ENCODE measurements at regions not wholly inside any gene's neighbourhood (a gene's known extent, or its start where the extent isn't known, plus 50 kb on each side); places are given as distances from the start of the nearest gene placed in this dataset.

GRCh38 chr1:239493811-239494414 lies 107.5 kb downstream of the CHRM3 start:
- Mint-ChIP-seq H3K36me3 (ENCODE audit: low read depth) (peaks cover 12% of the 10 kb centered on the region; the same call in 2 of the 3 replicates), H3K4me3 (no peak overlapping the region)
- H3K4me1 ChIP-seq (ENCODE audit: insufficient read depth), result no peaks in the 10 kb centered on the region

GRCh38 chr1:239505094-239505493 lies 118.7 kb downstream of the CHRM3 start:
- H3K27ac ChIP-seq (ENCODE audit: low read depth), result no peak overlapping the region
- H3K9me2 ChIP-seq (ENCODE audit: insufficient read depth), result no peaks in the 10 kb centered on the region
- no peak overlapping the region for H2AFZ ChIP-seq
- no peak for ATAC-seq
- no peak overlapping the region for H3K4me2 ChIP-seq
- no peaks in the 10 kb centered on the region for H3K79me2 ChIP-seq (replicated peaks; ENCODE audit: insufficient read depth)
- H4K20me1 ChIP-seq (replicated peaks; ENCODE audit: insufficient read depth), result no peaks in the 10 kb centered on the region
- Mint-ChIP-seq H3K4me1 (peaks cover 7% of the 10 kb centered on the region), H3K9me3 (peaks cover 42% of the 10 kb centered on the region), H3K27ac (no peak overlapping the region), H3K27me3 (ENCODE audit: insufficient read depth, low read depth, poor library complexity) (no peaks in the 10 kb centered on the region), H3K36me3 (ENCODE audit: low read depth) (peaks cover 28% of the 10 kb centered on the region), H3K4me3 (no peak overlapping the region)
- no peaks in the 10 kb centered on the region for H3K27me3 ChIP-seq (ENCODE audit: insufficient read depth)
- TF ChIP-seq NANOG (IDR thresholded peaks at IDR 0.05; ENCODE audit: borderline replicate concordance), result no peak
- no peak for TF ChIP-seq REST (IDR thresholded peaks at IDR 0.05; ENCODE audit: unreplicated experiment)
- no peak for TF ChIP-seq ETS1 (IDR thresholded peaks at IDR 0.05)
- TF ChIP-seq ZNF462 (CRISPR knock-in tag; IDR thresholded peaks at IDR 0.05), result no peak
- TF ChIP-seq ZNF331 (CRISPR knock-in tag; IDR thresholded peaks at IDR 0.05; ENCODE audit: low read depth), result no peak
- TF ChIP-seq CREB1 (CRISPR knock-in tag; IDR thresholded peaks at IDR 0.05; ENCODE audit: low read depth), result no peak
- no peak for TF ChIP-seq STAT1 (IDR thresholded peaks at IDR 0.05; ENCODE audit: unreplicated experiment)
- TF ChIP-seq EZH2phosphoT487 (IDR thresholded peaks at IDR 0.05; ENCODE audit: unreplicated experiment), result no peak
- TF ChIP-seq POLR2AphosphoS5 (IDR thresholded peaks at IDR 0.05; ENCODE audit: low read depth), result no peak
- no peaks in the 10 kb centered on the region for H3K4me1 ChIP-seq (ENCODE audit: insufficient read depth)
- no peak for DNase-seq (ENCODE audit: low spot score)
- no peak overlapping the region for H3K4me3 ChIP-seq
- H3K36me3 ChIP-seq (ENCODE audit: insufficient read depth), result 0 out of 2 replicates have a peak, but pooled peaks cover 2% of the 10 kb centered on the region
- no peaks in the 10 kb centered on the region for H3F3A ChIP-seq (replicated peaks; ENCODE audit: low read depth)

More at GRCh38 chr1:239493811-239494414, 107.5 kb downstream of the CHRM3 start:
- Histone ChIP-seq H3K79me2 (replicated peaks; ENCODE audit: insufficient read depth) (no peaks in the 10 kb centered on the region), H2AFZ (no peak overlapping the region), H4K20me1 (replicated peaks; ENCODE audit: insufficient read depth) (no peaks in the 10 kb centered on the region), H3K27me3 (ENCODE audit: insufficient read depth) (no peaks in the 10 kb centered on the region), H3F3A (replicated peaks; ENCODE audit: low read depth) (no peaks in the 10 kb centered on the region), H3K27ac (ENCODE audit: low read depth) (no peak overlapping the region), H3K4me3 (no peak overlapping the region), H3K36me3 (ENCODE audit: insufficient read depth) (peaks cover 4% of the 10 kb centered on the region; the same call in 1 of the 2 replicates), H3K9me2 (ENCODE audit: insufficient read depth) (no peaks in the 10 kb centered on the region), H3K4me2 (no peak overlapping the region)
- H3K27ac Mint-ChIP-seq, result no peak overlapping the region
- no peaks in the 10 kb centered on the region for H3K4me1 Mint-ChIP-seq
- no peak for ATAC-seq
- no peaks in the 10 kb centered on the region for H3K27me3 Mint-ChIP-seq (ENCODE audit: insufficient read depth, low read depth, poor library complexity)
- no peak for TF ChIP-seq JUNB (IDR thresholded peaks at IDR 0.05; ENCODE audit: unreplicated experiment)
- no peak for TF ChIP-seq CREB1 (CRISPR knock-in tag; IDR thresholded peaks at IDR 0.05; ENCODE audit: low read depth)
- DNase-seq (ENCODE audit: low spot score), result no peak
- peaks cover 12% of the 10 kb centered on the region; the same call in 2 of the 3 replicates for H3K9me3 Mint-ChIP-seq

Data from GM23338 (cell line).